Choroid plexus epithelial cell (primary cell): ENCODE measurements at regions not wholly inside any gene's neighbourhood (a gene's known extent, or its start where the extent isn't known, plus 50 kb on each side); places are given as distances from the start of the nearest gene placed in this dataset.

ENCODE experiments used
- DNase-seq: peaks from one replicate; pipeline ENCODE4 v3.0.0-alpha.2; 2010; ENCODE audit warnings: low read depth
- H3K4me3 ChIP-seq: 2 replicates; pipeline ENCODE4 v1.5.1; 2011; ENCODE audit warnings: low read depth, mild to moderate bottlenecking, control low read depth, low read length, moderate library complexity
- TF ChIP-seq, protein P1 (sequence below): conservative IDR thresholded peaks from 2 replicates; pipeline ENCODE4 v1.5.1; 2011; ENCODE audit warnings: low read depth, mild to moderate bottlenecking, control low read depth, inconsistent platforms, low read length, moderate library complexity

DNA sequence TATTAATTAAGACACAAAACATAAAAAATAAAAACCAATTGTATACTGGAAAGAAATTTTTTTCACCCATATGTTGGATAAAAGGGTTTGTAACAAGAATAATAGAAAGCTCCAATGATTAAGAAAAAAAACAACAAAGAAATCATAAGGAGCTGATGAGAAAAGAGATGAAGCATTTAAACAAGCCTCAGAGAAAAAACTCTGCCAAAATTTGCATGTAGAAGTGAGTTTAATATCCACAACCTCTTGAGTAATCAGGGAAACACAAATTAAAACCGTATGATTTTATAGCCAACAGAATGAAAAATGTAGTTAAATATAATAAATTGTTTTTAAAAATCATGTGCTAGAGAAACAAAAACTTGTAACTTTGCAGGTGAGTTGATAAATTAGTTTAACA lies 192.9 kb downstream of the BCHE start:
- no peak for DNase-seq
- TF ChIP-seq, protein P1, sequence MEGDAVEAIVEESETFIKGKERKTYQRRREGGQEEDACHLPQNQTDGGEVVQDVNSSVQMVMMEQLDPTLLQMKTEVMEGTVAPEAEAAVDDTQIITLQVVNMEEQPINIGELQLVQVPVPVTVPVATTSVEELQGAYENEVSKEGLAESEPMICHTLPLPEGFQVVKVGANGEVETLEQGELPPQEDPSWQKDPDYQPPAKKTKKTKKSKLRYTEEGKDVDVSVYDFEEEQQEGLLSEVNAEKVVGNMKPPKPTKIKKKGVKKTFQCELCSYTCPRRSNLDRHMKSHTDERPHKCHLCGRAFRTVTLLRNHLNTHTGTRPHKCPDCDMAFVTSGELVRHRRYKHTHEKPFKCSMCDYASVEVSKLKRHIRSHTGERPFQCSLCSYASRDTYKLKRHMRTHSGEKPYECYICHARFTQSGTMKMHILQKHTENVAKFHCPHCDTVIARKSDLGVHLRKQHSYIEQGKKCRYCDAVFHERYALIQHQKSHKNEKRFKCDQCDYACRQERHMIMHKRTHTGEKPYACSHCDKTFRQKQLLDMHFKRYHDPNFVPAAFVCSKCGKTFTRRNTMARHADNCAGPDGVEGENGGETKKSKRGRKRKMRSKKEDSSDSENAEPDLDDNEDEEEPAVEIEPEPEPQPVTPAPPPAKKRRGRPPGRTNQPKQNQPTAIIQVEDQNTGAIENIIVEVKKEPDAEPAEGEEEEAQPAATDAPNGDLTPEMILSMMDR, result no peak
- no peak overlapping the region for H3K4me3 ChIP-seq

DNA sequence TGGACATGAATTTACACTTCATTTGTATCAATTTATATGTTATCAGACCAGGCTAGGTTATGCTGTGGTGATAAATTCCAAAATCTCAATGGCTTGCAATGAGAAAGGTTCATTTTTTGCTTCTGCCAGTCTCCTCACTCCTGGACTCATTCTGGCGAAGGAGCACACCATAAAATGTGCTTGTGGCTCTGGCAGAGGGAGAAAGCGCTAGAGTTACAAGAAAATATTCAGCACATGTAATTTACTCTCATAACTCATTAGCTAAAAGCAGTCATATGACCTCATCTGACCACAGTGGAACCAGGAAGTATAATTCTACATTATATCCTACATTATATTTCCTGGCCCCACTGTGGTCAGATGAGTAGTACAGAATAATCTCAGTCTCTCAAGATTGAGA lies 193.8 kb downstream of the BCHE start:
- peak; percentile 39 for DNase-seq
- no peak overlapping the region for H3K4me3 ChIP-seq
- TF ChIP-seq, protein P1, result no peak

DNA sequence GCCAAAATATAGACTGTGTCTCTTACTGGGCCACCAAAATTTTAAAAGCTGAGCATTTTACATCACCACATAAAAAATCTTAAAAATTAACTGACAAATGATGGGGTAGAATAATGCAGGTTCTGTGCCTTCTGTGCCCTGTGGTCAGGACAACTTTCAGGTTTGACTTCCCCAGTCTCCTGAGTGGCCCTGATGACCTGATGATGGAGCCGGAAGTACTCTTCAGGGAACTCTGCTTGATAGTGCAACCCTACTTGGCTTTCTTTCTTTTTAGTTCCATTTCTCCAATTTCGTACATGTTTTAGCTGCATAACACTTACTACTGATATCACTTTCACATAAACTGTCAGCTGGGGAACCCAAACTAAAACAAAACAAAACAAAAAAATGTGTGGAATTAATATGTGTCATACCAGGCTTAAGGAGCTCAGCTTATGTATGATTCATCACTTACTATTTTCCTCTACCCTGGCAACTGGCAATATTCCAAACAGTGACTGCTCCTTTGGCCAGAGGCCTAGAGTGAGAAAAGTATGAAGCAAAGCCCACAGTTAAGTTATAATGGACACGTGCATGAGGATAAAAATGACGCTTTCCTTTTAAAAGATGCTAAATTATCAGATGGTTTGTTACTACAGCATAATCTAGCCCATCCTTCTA lies 194.3 kb downstream of the BCHE start:
- TF ChIP-seq, protein P1, result no peak
- peak; percentile 97 for DNase-seq
- H3K4me3 ChIP-seq, result no peak overlapping the region

DNA sequence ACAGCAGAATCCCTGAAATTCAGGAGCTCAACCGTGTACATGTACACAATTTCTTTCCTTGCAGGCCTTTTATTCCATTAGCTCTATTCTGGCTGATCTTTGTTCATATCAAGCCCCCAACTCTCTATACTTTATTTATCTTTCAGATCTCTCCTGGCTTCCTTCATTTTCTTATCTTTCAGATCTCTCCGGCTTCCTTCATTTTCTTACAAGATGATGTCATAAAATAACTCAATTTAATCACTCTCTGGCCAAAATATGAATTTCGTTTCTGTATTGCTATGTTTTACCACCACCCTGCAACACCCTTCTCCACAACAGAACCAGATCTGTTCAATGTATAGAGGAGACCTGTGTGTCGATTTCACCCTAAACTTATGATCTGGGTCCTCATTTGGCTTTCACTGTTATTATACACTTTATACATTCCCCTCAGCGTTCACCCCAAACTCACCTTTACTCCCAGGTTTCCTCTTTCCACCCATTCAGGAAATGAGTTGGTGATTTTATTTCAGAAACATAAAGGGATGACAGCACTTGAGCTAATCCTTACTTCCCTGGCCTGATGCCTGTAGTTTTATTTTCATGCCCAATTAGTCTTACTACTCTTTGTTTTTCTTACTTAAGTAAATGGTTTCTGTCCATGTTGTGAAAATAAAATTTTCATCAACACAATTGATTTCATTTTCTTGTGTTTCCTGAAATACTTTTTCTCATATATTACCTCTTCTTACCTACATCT lies 195.5 kb downstream of the BCHE start:
- DNase-seq, result no peak
- TF ChIP-seq, protein P1, result no peak
- no peak overlapping the region for H3K4me3 ChIP-seq

DNA sequence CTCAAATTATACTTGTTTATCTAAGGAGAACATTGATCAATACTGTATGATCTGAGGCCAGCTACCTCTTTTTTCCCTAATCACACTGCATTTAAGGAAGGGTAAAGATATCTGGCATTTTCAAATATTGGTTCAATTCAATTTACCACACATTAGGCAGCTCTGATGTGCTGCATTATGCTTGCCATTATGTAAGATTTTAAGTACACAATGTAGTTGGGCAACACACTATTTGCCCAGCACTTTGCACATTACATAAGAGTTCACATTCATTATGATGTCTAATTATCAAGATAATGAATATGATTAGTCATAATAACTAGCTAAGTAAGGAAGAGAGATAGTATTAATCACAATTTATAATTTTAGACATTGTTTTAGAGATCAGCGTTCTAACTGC lies 196.3 kb downstream of the BCHE start:
- no peak for DNase-seq
- H3K4me3 ChIP-seq, result no peak overlapping the region
- TF ChIP-seq, protein P1, result no peak

DNA sequence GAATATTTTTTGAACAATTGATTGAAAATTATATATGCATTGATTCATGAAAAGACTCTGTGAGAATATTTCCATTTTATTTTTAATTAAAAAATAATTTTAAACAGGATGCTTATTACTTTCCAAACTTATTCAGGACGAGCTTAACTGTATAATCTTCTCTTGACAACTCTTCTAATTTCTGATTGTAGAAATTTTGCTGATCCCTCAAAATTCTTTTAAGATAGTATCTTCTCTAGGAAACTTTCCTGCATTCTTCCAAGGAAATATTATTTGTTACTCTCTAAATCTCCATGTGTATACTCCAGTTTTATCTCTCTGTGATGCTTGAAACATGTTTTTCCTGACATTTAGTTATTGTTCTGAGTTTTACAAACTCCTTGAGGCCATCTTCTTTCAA lies 197.2 kb downstream of the BCHE start:
- DNase-seq, result no peak
- H3K4me3 ChIP-seq, result no peak overlapping the region
- TF ChIP-seq, protein P1, result no peak

DNA sequence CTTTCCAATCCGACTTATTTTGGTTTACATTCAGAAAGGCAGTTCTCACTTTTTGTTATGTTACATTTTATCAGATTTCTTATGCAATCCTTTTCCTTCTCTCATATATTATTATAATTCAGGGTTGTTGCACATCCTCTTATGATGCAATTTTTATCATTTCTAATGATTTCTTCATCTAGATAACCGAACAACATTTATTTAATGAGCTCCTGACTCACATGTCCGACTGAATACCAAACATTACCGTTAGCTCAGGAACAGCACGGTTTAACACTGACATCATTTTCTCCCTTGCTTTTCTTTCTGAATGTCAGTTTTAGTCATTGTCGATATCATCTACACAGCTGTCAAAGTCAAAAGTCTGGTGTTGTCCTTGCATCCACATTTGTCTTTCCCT lies 199.2 kb downstream of the BCHE start:
- H3K4me3 ChIP-seq, result no peak overlapping the region
- TF ChIP-seq, protein P1, result no peak
- peak; percentile 38 for DNase-seq
